ENCODE measurements at regions not wholly inside any gene's neighbourhood (a gene's known extent, or its start where the extent isn't known, plus 50 kb on each side); places are given as distances from the start of the nearest gene placed in this dataset.

DNA sequence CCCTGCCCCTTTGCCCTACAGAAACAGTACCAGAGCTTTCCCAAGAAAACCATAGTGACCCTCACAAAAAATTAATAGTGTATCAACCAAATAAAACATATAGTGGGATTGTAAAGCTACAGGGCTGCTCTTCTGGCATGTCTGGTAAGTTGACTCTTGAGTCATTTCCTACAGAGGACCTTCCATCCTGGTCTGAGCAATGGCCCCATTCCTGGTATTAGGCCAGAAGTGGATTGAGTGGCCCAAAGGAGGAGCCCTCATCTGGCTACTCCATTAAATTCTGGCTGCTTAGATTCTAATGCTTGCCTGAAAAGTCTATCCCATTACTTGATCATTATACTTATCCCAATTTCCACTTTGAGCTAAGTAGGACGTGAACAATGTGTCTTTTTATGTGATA is 150.9 kb upstream of the HMGN3 start:
- no peak for TF ChIP-seq YY1 (IDR thresholded peaks at IDR 0.05; ENCODE audit: low read depth)
- TF ChIP-seq CEBPB (IDR thresholded peaks at IDR 0.05), result no peak
- TF ChIP-seq, protein P1, sequence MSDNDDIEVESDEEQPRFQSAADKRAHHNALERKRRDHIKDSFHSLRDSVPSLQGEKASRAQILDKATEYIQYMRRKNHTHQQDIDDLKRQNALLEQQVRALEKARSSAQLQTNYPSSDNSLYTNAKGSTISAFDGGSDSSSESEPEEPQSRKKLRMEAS (IDR thresholded peaks at IDR 0.05), result no peak
- no peak for TF ChIP-seq EP300 (IDR thresholded peaks at IDR 0.05; ENCODE audit: borderline replicate concordance)
- TF ChIP-seq EGR1 (IDR thresholded peaks at IDR 0.05), result no peak
- TF ChIP-seq, protein P2, sequence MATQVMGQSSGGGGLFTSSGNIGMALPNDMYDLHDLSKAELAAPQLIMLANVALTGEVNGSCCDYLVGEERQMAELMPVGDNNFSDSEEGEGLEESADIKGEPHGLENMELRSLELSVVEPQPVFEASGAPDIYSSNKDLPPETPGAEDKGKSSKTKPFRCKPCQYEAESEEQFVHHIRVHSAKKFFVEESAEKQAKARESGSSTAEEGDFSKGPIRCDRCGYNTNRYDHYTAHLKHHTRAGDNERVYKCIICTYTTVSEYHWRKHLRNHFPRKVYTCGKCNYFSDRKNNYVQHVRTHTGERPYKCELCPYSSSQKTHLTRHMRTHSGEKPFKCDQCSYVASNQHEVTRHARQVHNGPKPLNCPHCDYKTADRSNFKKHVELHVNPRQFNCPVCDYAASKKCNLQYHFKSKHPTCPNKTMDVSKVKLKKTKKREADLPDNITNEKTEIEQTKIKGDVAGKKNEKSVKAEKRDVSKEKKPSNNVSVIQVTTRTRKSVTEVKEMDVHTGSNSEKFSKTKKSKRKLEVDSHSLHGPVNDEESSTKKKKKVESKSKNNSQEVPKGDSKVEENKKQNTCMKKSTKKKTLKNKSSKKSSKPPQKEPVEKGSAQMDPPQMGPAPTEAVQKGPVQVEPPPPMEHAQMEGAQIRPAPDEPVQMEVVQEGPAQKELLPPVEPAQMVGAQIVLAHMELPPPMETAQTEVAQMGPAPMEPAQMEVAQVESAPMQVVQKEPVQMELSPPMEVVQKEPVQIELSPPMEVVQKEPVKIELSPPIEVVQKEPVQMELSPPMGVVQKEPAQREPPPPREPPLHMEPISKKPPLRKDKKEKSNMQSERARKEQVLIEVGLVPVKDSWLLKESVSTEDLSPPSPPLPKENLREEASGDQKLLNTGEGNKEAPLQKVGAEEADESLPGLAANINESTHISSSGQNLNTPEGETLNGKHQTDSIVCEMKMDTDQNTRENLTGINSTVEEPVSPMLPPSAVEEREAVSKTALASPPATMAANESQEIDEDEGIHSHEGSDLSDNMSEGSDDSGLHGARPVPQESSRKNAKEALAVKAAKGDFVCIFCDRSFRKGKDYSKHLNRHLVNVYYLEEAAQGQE (IDR thresholded peaks at IDR 0.05; ENCODE audit: low read depth), result no peak
- TF ChIP-seq FOXM1 (IDR thresholded peaks at IDR 0.05; ENCODE audit: borderline replicate concordance, low read depth), result no peak
- TF ChIP-seq, protein P3, sequence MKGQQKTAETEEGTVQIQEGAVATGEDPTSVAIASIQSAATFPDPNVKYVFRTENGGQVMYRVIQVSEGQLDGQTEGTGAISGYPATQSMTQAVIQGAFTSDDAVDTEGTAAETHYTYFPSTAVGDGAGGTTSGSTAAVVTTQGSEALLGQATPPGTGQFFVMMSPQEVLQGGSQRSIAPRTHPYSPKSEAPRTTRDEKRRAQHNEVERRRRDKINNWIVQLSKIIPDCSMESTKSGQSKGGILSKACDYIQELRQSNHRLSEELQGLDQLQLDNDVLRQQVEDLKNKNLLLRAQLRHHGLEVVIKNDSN (IDR thresholded peaks at IDR 0.05), result no peak
- TF ChIP-seq CREB1 (IDR thresholded peaks at IDR 0.05; ENCODE audit: low read depth), result no peak
- no peak for TF ChIP-seq TEAD4 (IDR thresholded peaks at IDR 0.05)
- TF ChIP-seq RAD21 (IDR thresholded peaks at IDR 0.05; ENCODE audit: low read depth), result no peak
